Heart left ventricle (tissue), 13 donors: ENCODE measurements at regions not wholly inside any gene's neighbourhood (a gene's known extent, or its start where the extent isn't known, plus 50 kb on each side); places are given as distances from the start of the nearest gene placed in this dataset.

ENCODE experiments used
- CTCF ChIP-seq, 12 donors: fragments of 200-600 bp; sonication (generic) in 4 of 12; IDR thresholded peaks; one replicate each; pipeline versions ENCODE4 v1.5.0 to v1.8.0; 2018 to 2022; ENCODE audit warnings: antibody characterized with exemption in 12 of 12, mild to moderate bottlenecking in 5 of 12
- POLR2A ChIP-seq, 2 donors: fragments of 450-650 bp; IDR thresholded peaks; one replicate each; pipeline ENCODE4 v1.6.1; 2017; ENCODE audit warnings: antibody characterized with exemption in 2 of 2, mild to moderate bottlenecking in 2 of 2, moderate library complexity in 2 of 2
- donor health status: ischemic (EF 13 %, LVEDD 7.1; RV severe dilation, severe dysfunction).
- donor health status: DM: no; HTN: yes; CAD: no.
- donor health status: DM: no; HTN: no; CAD: no.
- donor health status: ischemic (EF 25% LVEDD 6.9; RV normal size, moderate dysfunction).
- donor health status: ischemic (EF 25% LVEDD 5.7; RV mildly dilated, moderate dysfunction).
- donor health status: ischemic (EF 35%, LVEDD 5.7; RV mildly dilated, moderate dysfunction).
- donor health status: nonischemic (EF 11% LVEDD 7.7; RV severe dilation, severe dysfunction).
- donor health status: DM: yes; HTN: yes; CAD: no.
- donor health status: PGD.
- donor health status: ischemic (EF 29% LVEDD 5.4; RV normal size, mild dysfunction).
- donor health status: nonischemic (EF 23%, LVEDD 6.1; RV moderate dilation, normal function).

- TF ChIP-seq CTCF (IDR thresholded peaks at IDR 0.05), result no peak
- no peak for TF ChIP-seq POLR2A (IDR thresholded peaks at IDR 0.05)
Measured at GRCh38 chr10:33665501-33665900, 331.0 kb upstream of the NRP1 start.
